RPMI7951 (cell line): ENCODE measurements at regions not wholly inside any gene's neighbourhood (a gene's known extent, or its start where the extent isn't known, plus 50 kb on each side); places are given as distances from the start of the nearest gene placed in this dataset.
"Not testable (repeated sequence)": the region's sequence is repeated elsewhere in the genome, so short reads cannot be mapped to it uniquely, and the experiment has no call there.

Source experiments
- DNase-seq: peaks from one replicate; pipeline ENCODE4 v3.0.0-alpha.2; 2012; ENCODE audit warnings: low read depth

DNA sequence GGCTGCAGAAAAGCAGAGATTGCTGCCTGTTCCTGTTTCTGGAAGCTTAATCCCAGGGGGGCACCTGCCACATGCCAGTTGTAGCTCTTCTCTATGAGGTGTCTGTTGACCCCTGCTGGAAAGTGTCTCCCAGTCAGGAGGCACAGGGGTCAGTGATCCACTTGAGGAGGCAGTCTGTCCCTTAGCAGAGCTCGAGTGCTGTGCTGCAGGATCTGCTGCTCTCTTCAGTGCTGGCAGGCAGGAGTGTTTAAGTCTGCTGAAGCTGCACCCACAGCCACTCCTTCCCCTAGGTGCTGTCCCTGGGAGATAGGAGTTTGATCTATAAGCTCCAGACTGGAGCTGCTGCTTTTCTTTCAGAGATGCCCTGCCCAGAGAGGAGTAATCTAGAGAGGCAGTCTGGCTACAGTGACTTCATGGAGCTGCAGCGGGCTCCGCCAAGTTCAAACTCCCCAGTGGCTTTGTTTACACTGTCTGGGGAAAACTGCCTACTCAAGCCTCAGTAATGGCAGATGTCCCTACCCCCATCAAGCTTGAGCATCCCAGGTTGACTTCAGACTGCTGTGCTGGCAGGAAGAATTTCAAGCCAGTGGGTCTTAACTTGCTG, 57.6 kb upstream of the CROT start:
- DNase-seq, result no peak

DNA sequence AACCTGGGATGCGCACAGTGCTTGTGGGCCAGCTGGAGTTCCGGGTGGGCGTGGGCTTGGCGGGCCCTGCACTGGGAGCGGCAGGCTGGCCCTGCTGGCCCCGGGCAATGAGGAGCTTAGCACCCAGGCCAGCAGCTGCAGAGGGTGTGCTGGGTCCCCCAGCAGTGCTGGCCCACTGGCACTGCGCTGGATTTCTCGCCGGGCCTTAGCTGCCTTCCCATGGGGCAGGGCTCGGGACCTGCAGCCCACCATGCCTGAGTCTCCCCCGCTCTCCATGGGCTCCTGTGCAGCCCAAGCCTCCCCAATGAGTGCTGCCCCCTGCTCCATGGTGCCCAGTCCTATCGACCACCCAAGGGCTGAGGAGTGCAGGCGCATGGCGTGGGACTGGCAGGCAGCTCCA, 56.7 kb upstream of the CROT start:
- not testable (repeated sequence) for DNase-seq

DNA sequence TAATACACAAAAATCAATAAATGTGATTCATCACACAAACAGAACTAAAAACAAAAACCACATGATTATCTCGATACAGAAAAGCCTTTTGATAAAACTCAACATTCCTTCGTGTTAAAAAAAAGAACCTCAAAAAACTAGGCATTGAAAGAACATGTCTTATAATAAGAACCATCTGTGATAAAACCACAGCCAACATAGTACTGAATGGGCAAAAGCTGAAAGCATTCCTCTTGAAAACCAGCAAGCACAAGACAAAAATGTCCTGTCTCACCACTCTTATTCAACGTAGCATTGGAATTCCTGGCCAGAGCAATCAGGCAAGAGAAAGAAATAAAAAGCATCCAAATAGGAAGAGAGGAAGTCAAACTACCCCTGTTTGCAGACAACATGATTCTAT, 49.9 kb upstream of the CROT start:
- peak; percentile 53 for DNase-seq
